K562 (cell line): ENCODE measurements at regions not wholly inside any gene's neighbourhood (a gene's known extent, or its start where the extent isn't known, plus 50 kb on each side); places are given as distances from the start of the nearest gene placed in this dataset.

ENCODE experiments used
- ATAC-seq: fragments of 200-7000 bp; cut with Tn5 transposase; 3 replicates; pipeline ENCODE4 v1.9.1; 2020; ENCODE audit warnings: moderate library complexity
- BruUV-seq: library from RNA; stranded (reverse); fragments of 400-500 nt; replicated peaks from 2 replicates; lab custom pipeline; 2021; lab: Mats Ljungman, UMichigan
- CTCF ChIA-PET: fragments of 300-600 bp; formaldehyde crosslinking; extraction: SDS; loops from one replicate; lab custom pipeline; 2021; ENCODE audit warnings: low intra/inter-chr PET ratio; lab: Yijun Ruan, JAX
- POLR2A ChIA-PET: fragments of 300-600, 350-650 bp; sonication (Branson Sonifier 250); formaldehyde crosslinking; extraction: SDS; loops from one replicate; lab custom pipeline; 2021; ENCODE audit warnings: antibody characterized with exemption, inconsistent platforms; lab: Yijun Ruan, JAX
- DNase-seq, 4 experiments: peaks; one replicate each; pipeline versions ENCODE4 v3.0.0 to v3.0.0-alpha.2; 2011 to 2018; ENCODE audit warnings: low spot score in 3 of 4, mixed read lengths in 3 of 4; ENCODE audit errors: extremely low read depth in 1 of 4
- FAIRE-seq: peaks from 2 replicates; lab custom pipeline; 2011; peaks lifted over from hg19 to GRCh38; lab: Jason Lieb, UNC
- H2AFZ ChIP-seq: 2 replicates; pipeline ENCODE4 v1.6.0; 2011; ENCODE audit warnings: low read depth, low read length, control low read depth, inconsistent platforms
- H3K27ac ChIP-seq: fragments of 200-600 bp; 3 replicates; pipeline ENCODE4 v1.8.0; 2011; ENCODE audit warnings: low read depth, mild to moderate bottlenecking, control low read depth, inconsistent platforms, low read length, moderate library complexity, mixed read lengths; ENCODE audit errors: extremely low read depth
- H3K27me3 ChIP-seq, 2 experiments: fragments of 300-600 bp in 1 of 2; 2 replicates in 1 of 2; 3 replicates in 1 of 2; pipeline versions ENCODE4 v1.6.0 to v1.8.0; 2011; ENCODE audit warnings: inconsistent platforms in 2 of 2, low read length in 2 of 2, mild to moderate bottlenecking in 1 of 2, mixed read lengths in 1 of 2, moderate library complexity in 1 of 2; ENCODE audit not compliant: control insufficient read depth in 2 of 2, insufficient read depth in 2 of 2
- H3K36me3 ChIP-seq: fragments of 300-600 bp; 3 replicates; pipeline ENCODE4 v1.8.0; 2011; ENCODE audit warnings: mild to moderate bottlenecking, low read length, inconsistent platforms; ENCODE audit not compliant: control insufficient read depth, insufficient read depth
- H3K4me1 ChIP-seq, 2 experiments: fragments of 200-600 bp in 1 of 2; replicated peaks in 1 of 2; 2 replicates in 1 of 2; 3 replicates in 1 of 2; pipeline versions ENCODE4 v1.5.1 to v1.8.0; 2011; ENCODE audit warnings: inconsistent platforms in 2 of 2, low read length in 2 of 2, mild to moderate bottlenecking in 1 of 2, mixed read lengths in 1 of 2, moderate library complexity in 1 of 2; ENCODE audit not compliant: control insufficient read depth in 2 of 2, insufficient read depth in 2 of 2
- H3K4me2 ChIP-seq: 2 replicates; pipeline ENCODE4 v1.6.1; 2011; ENCODE audit warnings: low read length, control low read depth, inconsistent platforms, mixed read lengths; ENCODE audit not compliant: insufficient read depth
- H3K4me3 ChIP-seq: fragments of 200-600 bp; sonication (generic), shearing (Covaris generic); 2 replicates; pipeline ENCODE4 v1.5.1; 2016; ENCODE audit warnings: control low read depth, inconsistent platforms
- H3K79me2 ChIP-seq: fragments of 200-600 bp; 3 replicates; pipeline ENCODE4 v1.8.0; 2011; ENCODE audit warnings: low read length, inconsistent platforms; ENCODE audit not compliant: control insufficient read depth, insufficient read depth
- H3K9ac ChIP-seq, 2 experiments: 2 replicates each; pipeline versions ENCODE4 v1.6.0 to v1.6.1; 2011; ENCODE audit warnings: low read depth in 2 of 2, low read length in 2 of 2, control low read depth in 1 of 2, inconsistent platforms in 1 of 2, mild to moderate bottlenecking in 1 of 2, mixed read lengths in 1 of 2; ENCODE audit not compliant: insufficient read depth in 1 of 2
- H3K9me1 ChIP-seq: one replicate; pipeline ENCODE4 v1.6.0; 2011; ENCODE audit warnings: inconsistent platforms, mild to moderate bottlenecking, low read length, moderate library complexity; ENCODE audit not compliant: control insufficient read depth, insufficient read depth
- H3K9me3 ChIP-seq: replicated peaks from 2 replicates; pipeline ENCODE4 v1.5.1; 2011; ENCODE audit warnings: low read depth, low read length, inconsistent platforms; ENCODE audit not compliant: control insufficient read depth, insufficient read depth
- H4K20me1 ChIP-seq: replicated peaks from 2 replicates; pipeline ENCODE4 v1.6.1; 2011; ENCODE audit warnings: low read length, inconsistent platforms, mixed read lengths; ENCODE audit not compliant: control insufficient read depth, insufficient read depth
- ELF2 ChIP-seq: fragments of 250-450 bp; sonication (Bioruptor Pico); IDR thresholded peaks from 2 replicates; pipeline ENCODE4 v1.5.0; 2021; ENCODE audit warnings: mild to moderate bottlenecking
- HCFC1 ChIP-seq: IDR thresholded peaks from 2 replicates; pipeline ENCODE4 v1.6.1; 2012; ENCODE audit warnings: low read depth, low read length, improper control_type of control experiment
- HNRNPK ChIP-seq: fragments of 200-400 bp; formaldehyde crosslinking; IDR thresholded peaks from one replicate; pipeline ENCODE4 v1.6.1; 2018; ENCODE audit warnings: mild to moderate bottlenecking, low read depth, low read length; ENCODE audit not compliant: poor library complexity, severe bottlenecking
- KAT2B ChIP-seq: IDR thresholded peaks from one replicate; pipeline ENCODE4 v1.6.1; 2012; ENCODE audit warnings: low read depth, mild to moderate bottlenecking, control low read depth, inconsistent platforms, low read length, moderate library complexity
- MYC ChIP-seq, 2 experiments: fragments of 250-450 bp in 1 of 2; sonication (Bioruptor Pico) in 1 of 2; IDR thresholded peaks; 2 replicates each; pipeline versions ENCODE4 v1.5.1 to v1.6.1; 2012 to 2021; ENCODE audit warnings: low read depth in 2 of 2, borderline replicate concordance in 1 of 2, improper control_type of control experiment in 1 of 2, low read length in 1 of 2, mild to moderate bottlenecking in 1 of 2, moderate library complexity in 1 of 2
- POLR2H ChIP-seq: IDR thresholded peaks from 2 replicates; pipeline ENCODE4 v1.6.1; 2016; ENCODE audit warnings: missing genetic modification characterization, low read depth, mild to moderate bottlenecking, control low read depth, missing compliant biosample characterization, moderate library complexity
- RBM22 ChIP-seq: fragments of 200-400 bp; formaldehyde crosslinking; IDR thresholded peaks from 2 replicates; pipeline ENCODE4 v1.6.1; 2018; ENCODE audit warnings: low read length, low read depth; ENCODE audit not compliant: poor library complexity, severe bottlenecking
- SRF ChIP-seq, 2 experiments: fragments of 250-450, 450-650 bp in 1 of 2; sonication (Bioruptor Pico) in 1 of 2; sonication (generic) in 1 of 2; formaldehyde crosslinking; IDR thresholded peaks; 2 replicates each; pipeline versions ENCODE4 v1.5.0 to v1.5.1; 2020 to 2022; ENCODE audit warnings: mild to moderate bottlenecking in 1 of 2, missing genetic modification reagents in 1 of 2
- TGIF2 ChIP-seq: sonication (generic); formaldehyde crosslinking; IDR thresholded peaks from 2 replicates; pipeline ENCODE4 v1.8.1; 2022; ENCODE audit warnings: mild to moderate bottlenecking, missing genetic modification reagents, moderate library complexity
- ZKSCAN1 ChIP-seq: fragments of 150-350 bp; IDR thresholded peaks from 2 replicates; pipeline ENCODE4 v1.6.1; 2016; ENCODE audit warnings: low read depth, low read length
- ZNF174 ChIP-seq: fragments of 250-450 bp; sonication (Bioruptor Pico); IDR thresholded peaks from 2 replicates; pipeline ENCODE4 v1.4.0; 2020; ENCODE audit warnings: mild to moderate bottlenecking
- ZNF41 ChIP-seq: fragments of 250-450 bp; sonication (Bioruptor Pico); conservative IDR thresholded peaks from 2 replicates; pipeline ENCODE4 v1.4.0; 2020; ENCODE audit warnings: mild to moderate bottlenecking
- ZNF431 ChIP-seq: sonication (generic); formaldehyde crosslinking; IDR thresholded peaks from 2 replicates; pipeline ENCODE4 v1.8.0; 2022; ENCODE audit warnings: mild to moderate bottlenecking, missing genetic modification reagents
- WGBS: fragments of 100-300 bp; shearing (Covaris generic); methylation state at CpG from one replicate; pipeline ENCODE4 v1.1.6; 2016; ENCODE audit warnings: low coverage, mixed read lengths; ENCODE audit not compliant: insufficient coverage; ENCODE audit errors: missing lambda C conversion rate; 5-methylcytosine and 5-hydroxymethylcytosine counted together
- in situ Hi-C: fragments of 300-500 bp; cut with MboI; formaldehyde crosslinking; loops from 4 replicates; pipeline ENCODE4 v1.15.0; 2018; ENCODE audit warnings: inconsistent platforms, mixed read lengths
- intact Hi-C: fragments of 100-400 bp; cut with micrococcal nuclease; formaldehyde crosslinking; loops from 2 replicates; pipeline ENCODE4 v1.14.2; 2022
- TF ChIP-seq, protein P1 (sequence below): fragments of 250-450 bp; sonication (Bioruptor Pico); IDR thresholded peaks from 2 replicates; pipeline ENCODE4 v1.8.0; 2022; ENCODE audit warnings: moderate library complexity, mild to moderate bottlenecking, inconsistent platforms

DNA sequence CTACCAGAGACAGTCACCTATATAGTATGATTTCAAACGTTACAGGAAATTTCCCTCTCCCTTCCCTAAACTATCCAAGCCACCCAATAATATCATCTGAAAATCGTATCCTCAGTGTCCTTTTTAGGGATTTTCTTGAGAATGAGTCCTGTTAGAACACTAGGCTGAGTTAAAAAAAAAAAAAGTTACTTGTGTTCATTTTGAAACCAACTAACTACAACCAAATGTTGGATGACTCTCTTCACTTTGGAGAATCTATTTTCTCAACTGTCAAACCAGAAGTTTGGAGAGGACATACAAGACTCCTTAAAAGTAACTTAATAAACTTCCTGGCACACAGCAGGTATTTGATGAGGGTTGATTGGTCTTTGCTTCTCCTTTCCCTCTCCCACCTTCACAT, 183.2 kb upstream of the SESN3 start:
- intact Hi-C loops: no loop called here
- no peaks in the 10 kb centered on the region for H3K36me3 ChIP-seq
- CTCF ChIA-PET: no interaction called here
- DNase-seq (no peak), ATAC-seq (no peak), FAIRE-seq (no peak)
- H3K4me3 ChIP-seq: no peak overlapping the region
- H2AFZ ChIP-seq: no peak overlapping the region
- in situ Hi-C loops: no loop called here
- no peaks in the 10 kb centered on the region for H3K9me1 ChIP-seq
- H3K79me2 ChIP-seq: no peaks in the 10 kb centered on the region
- H3K4me2 ChIP-seq: no peak overlapping the region
- no peak overlapping the region for H3K9ac ChIP-seq
- POLR2A ChIA-PET: interaction anchor here (0.7 kb wide), 1 partner anchor 160 kb away, joined by 3 read pairs; no protein-coding TSS in a partner anchor
- peaks cover 2 to 15% of the 10 kb centered on the region in 2 experiments; a peak in 4 of 5 replicates for H3K4me1 ChIP-seq
- no peaks in the 10 kb centered on the region for H3K9me3 ChIP-seq
- WGBS: 21% methylated on average over 2 of the region's 2 CpGs
- no peaks in the 10 kb centered on the region for H3K27me3 ChIP-seq
- BruUV-seq: no TSS peak
- no peak overlapping the region for H3K27ac ChIP-seq
- TF ChIP-seq POLR2H (tag) (no peak), HNRNPK (no peak), ELF2 (CRISPR knock-in tag) (no peak), ZNF41 (CRISPR knock-in tag) (no peak), ZKSCAN1 (no peak), KAT2B (no peak)
- no peaks in the 10 kb centered on the region for H4K20me1 ChIP-seq

DNA sequence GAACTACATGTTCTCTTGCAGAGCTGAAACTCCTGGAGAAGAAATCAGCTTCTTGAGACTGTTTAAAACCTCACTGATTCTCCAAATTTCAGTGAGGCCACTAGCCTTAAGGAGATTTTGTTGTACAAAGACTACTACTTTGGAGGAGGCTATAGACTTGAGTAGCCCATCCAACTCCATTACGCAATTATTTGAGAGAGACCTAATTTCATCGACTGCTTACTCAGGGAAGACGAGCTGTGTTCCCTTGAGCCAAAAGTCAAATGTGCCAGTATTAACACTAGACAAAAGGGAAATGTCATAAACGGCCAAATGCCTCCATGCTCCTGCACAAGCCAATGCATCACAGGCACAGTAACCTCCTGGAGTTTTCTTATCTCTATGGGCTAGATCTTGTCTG, 182.8 kb upstream of the SESN3 start:
- no peaks in the 10 kb centered on the region for H3K36me3 ChIP-seq
- intact Hi-C loops (no loop called here), in situ Hi-C loops (no loop called here)
- H3K4me2 ChIP-seq: no peak overlapping the region
- BruUV-seq: no TSS peak
- no peaks in the 10 kb centered on the region for H3K9me1 ChIP-seq
- H3K79me2 ChIP-seq: no peaks in the 10 kb centered on the region
- peaks cover 2 to 15% of the 10 kb centered on the region in 2 experiments; a peak in 4 of 5 replicates for H3K4me1 ChIP-seq
- H3K9ac ChIP-seq: no peak overlapping the region
- WGBS: 21% methylated on average over 4 of the region's 4 CpGs
- H2AFZ ChIP-seq: no peak overlapping the region
- H3K4me3 ChIP-seq: no peak overlapping the region
- ChIA-PET POLR2A (interaction anchor here (0.7 kb wide), 1 partner anchor 160 kb away, joined by 3 read pairs; no protein-coding TSS in a partner anchor), CTCF (no interaction called here)
- no peaks in the 10 kb centered on the region for H4K20me1 ChIP-seq
- no peak overlapping the region for H3K27ac ChIP-seq
- DNase-seq: no peak
- H3K27me3 ChIP-seq: no peaks in the 10 kb centered on the region
- H3K9me3 ChIP-seq: no peaks in the 10 kb centered on the region
- no peak for ATAC-seq
- no peak for FAIRE-seq
- no peak for TF ChIP-seq ZNF431 (CRISPR knock-in tag)
- no peak for TF ChIP-seq ZNF174
- TF ChIP-seq MYC (IDR thresholded peaks at IDR 0.05; ENCODE audit: low read depth, low read length): no peak
- no peak for TF ChIP-seq MYC (CRISPR knock-in tag; IDR thresholded peaks at IDR 0.05; ENCODE audit: borderline replicate concordance, low read depth)
- TF ChIP-seq RBM22: no peak
- no peak for TF ChIP-seq SRF (CRISPR knock-in tag; IDR thresholded peaks at IDR 0.05)
- TF ChIP-seq TGIF2 (CRISPR knock-in tag): no peak
- TF ChIP-seq, protein P1, sequence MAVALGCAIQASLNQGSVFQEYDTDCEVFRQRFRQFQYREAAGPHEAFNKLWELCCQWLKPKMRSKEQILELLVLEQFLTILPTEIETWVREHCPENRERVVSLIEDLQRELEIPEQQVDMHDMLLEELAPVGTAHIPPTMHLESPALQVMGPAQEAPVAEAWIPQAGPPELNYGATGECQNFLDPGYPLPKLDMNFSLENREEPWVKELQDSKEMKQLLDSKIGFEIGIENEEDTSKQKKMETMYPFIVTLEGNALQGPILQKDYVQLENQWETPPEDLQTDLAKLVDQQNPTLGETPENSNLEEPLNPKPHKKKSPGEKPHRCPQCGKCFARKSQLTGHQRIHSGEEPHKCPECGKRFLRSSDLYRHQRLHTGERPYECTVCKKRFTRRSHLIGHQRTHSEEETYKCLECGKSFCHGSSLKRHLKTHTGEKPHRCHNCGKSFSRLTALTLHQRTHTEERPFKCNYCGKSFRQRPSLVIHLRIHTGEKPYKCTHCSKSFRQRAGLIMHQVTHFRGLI: no peak
- TF ChIP-seq HCFC1: no peak
